Fibroblast of skin of right biceps (primary cell): ENCODE measurements at regions not wholly inside any gene's neighbourhood (a gene's known extent, or its start where the extent isn't known, plus 50 kb on each side); places are given as distances from the start of the nearest gene placed in this dataset.

Experiments
- DNase-seq: peaks from one replicate; pipeline ENCODE4 v3.0.0-alpha.2; 2013

DNA sequence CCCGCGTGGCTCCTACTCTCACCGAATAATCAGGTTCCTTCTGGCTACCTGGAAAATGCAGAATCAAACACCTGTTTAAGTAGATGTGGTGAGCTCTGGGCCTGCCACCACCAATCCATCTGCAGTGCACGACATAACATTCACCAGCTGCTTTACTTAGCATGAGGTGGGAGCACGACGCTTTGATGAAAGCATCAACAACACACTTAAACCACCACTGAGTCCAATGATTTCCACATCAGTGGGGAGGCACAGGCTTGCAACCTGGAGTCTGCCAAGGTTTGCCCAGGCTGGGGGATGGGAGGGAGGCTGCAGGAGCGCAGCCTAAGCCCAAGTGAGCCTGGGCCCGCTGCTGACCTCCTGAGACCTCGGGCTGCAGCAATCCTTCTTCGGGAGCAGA, 415.5 kb downstream of the MEIS1 start:
- DNase-seq, result no peak

DNA sequence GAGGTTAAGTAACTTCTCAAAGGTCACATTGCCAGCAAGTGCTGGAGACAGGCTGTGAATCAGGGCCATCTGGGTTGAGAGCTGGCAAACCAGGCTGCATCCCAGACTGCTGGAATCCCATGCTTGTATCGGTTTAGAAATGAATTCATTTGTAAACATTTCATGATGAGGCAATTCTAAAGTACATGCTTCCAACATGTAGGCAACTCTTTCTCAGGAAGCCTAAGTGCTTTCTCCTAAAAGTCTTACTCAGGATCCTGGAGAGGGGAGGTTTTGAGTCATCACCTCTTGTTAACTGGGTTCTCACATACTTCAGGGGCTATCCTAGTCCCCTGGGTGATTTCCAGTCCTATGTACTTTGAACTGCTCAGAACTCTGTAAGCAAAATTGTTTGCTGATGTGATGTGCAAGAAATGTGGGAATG, 416.5 kb downstream of the MEIS1 start:
- peak; percentile 95 for DNase-seq

DNA sequence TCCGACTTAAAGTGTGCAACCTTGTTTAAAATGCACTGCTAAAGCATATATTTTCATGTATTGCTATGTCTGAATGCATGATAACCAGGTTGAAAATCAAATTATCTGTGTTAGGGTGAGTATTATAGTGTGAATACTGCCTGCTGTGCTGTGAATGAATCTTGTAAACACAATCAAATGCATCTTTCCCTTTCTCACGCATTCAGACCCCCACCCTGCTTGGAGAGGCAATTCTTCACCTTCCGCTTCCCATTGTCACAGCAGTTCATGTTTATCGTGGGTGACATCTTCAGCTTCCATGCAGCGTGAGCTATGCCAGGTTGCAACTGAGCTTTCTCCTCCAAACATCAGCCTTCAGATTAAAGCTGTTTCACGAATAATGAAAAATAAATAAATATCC, 418.0 kb downstream of the MEIS1 start:
- DNase-seq, result no peak

DNA sequence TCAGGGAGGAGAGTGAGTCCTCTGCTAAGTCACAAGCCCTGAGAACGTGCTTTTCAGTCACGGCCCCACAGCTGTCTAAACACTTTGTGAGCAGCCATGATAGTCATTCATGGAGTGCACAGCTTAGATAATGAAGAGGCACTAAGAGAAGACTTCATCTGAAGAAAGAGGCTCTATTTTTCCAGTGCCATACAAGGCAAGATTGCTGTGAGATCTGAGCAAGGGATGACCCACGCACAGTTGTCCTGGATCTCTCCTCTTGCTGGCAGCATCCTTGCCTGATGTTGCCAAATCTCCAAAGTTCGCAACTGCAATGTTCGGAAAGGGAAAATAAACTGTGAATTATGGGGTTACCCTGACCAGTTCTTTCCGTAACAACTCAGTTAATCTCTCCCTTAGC, 418.7 kb downstream of the MEIS1 start:
- DNase-seq, result no peak

DNA sequence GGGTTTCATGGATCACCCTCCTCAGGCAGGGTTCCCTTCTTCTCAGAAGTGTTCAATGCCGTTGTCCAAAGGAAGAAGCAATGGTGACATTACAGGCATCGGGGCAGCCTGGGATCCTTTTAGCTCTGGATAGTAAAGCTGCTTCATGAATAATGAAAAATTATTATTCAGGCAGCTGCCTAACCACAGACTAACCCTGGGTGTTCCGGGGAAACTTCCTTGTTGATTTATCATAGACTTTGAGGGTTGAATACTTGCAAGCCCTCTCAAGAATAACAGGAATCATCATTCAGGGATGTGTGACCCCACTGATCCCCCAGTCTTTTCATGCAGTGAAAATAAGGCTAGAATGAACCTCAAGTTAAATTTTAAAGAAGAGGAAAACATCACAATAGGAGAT, 419.4 kb downstream of the MEIS1 start:
- DNase-seq, result peak; percentile 56

DNA sequence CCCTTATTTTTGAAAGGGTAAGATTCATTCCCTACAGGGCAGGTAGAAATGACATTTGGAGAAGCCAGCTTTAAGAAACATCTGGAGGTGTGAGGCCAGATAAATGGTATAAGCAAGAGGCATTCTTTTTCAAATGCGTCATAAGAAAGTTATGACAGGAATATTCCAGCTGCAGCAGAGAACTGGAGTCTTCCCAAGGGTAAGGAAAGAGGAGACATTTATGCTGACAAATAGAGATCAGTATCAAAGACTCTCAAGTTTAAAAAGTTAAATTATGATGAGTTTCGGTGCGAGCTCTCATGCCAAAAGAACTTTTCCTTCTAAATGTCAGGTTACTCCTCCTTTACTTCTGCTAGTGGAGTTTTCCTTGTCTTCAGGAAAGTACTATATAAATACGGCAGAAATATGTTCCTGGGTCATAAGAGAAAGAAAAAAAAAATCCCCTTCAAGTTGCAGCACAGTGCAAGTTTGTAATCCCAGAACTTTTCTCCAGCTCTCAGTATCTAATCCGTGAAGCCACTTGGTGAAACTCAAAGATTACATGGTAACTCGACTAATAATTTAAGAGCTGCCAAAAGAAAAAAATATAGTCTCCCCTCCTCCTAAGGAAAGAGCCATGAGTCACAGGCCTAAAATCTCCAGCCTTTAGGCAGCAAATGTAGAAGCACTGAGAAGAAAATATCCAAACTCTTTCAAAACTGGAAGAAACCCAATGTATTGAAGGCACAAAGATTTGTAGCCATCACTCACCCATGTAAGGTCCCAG, 428.1 kb downstream of the MEIS1 start:
- DNase-seq, result peak; percentile 88

DNA sequence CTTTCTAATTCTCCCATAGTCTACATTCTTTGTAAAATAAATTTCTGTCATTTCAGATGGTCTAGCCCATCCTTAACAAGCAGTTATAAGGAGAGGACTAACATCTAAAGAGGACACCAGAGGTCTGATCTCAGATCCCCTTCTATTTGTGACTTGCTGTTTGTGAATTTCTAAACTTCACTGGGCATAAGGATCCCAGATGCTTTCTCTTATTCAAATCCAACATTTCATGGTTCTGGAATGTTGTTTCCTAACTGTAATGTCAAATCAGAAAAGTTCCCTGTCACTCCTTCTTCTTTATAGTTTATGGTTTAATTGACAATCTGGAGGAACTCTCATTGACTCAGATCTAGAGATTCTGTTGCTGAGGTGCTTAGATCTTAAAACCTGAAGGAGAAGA, 430.2 kb downstream of the MEIS1 start:
- peak; percentile 37 for DNase-seq

DNA sequence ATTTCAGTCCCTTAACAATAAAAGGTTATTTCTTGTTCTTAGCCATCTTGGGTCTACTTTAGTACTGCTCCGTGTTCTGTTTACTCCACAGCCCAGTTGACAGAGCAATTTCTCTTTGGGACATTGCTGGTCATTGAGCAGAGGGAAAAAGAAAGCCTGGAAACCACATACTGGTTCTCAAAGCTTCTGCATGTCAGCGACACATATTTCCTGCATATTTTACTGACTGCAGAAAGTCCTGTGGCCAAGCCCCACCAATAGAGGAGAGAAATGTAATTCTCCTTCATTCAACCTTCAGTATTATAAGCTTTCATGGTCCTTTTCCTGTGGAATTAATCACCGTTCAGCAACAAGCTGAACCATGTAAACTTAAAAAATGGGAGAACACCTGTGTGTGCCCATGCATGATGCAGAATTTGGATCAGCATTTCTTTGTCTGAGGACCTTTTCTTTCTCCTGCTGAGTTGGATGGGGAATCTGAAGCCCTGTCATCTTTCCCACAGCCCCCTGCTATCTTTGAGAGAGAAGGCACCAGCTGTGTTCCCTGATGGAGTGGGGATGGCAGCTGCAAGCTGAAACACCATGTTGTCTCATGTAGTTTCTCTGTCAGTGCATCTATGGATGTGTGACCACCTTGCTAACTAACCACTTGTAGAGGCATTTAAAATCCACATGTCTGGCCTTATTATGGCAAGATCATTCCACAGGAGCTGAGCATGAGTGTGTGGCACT, 431.6 kb downstream of the MEIS1 start:
- peak; percentile 67 for DNase-seq

DNA sequence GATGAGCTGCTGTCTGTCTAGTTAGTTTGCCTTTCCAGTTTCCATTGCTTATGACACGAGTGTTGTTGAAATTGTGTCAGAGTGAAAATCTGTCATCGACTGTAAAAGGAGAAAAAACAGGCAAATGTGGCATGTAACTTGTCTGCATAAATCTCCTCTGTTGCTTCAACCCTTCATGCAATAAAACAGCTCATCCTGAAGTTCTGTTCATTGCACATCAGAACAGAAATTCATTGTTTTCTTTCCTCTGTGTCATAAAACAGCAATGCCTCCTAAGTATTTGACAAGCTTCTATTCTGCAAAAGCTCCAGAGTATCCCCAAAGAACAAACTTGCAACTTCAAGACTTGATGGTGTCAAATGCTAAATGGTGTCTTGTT, 432.1 kb downstream of the MEIS1 start:
- DNase-seq, result peak; percentile 57

DNA sequence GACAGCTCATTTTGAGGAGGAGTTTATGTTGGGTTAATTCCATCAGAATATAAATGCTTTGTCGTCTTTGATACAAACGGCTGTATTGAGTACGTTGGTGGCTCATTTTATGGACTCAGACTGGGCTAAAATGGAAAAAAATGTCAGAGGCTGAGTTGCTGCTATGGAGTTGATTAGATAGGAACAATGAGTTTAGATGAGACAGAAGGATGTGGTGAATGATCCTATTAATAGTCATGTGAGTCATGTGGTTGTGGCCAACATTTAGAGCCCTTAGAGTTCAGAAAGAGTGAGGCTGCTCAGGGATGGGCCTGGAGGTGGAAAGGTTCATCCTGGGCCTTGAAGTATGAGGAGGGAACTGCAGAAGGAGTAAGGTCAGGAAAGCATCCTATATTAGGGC, 434.2 kb downstream of the MEIS1 start:
- peak; percentile 78 for DNase-seq

DNA sequence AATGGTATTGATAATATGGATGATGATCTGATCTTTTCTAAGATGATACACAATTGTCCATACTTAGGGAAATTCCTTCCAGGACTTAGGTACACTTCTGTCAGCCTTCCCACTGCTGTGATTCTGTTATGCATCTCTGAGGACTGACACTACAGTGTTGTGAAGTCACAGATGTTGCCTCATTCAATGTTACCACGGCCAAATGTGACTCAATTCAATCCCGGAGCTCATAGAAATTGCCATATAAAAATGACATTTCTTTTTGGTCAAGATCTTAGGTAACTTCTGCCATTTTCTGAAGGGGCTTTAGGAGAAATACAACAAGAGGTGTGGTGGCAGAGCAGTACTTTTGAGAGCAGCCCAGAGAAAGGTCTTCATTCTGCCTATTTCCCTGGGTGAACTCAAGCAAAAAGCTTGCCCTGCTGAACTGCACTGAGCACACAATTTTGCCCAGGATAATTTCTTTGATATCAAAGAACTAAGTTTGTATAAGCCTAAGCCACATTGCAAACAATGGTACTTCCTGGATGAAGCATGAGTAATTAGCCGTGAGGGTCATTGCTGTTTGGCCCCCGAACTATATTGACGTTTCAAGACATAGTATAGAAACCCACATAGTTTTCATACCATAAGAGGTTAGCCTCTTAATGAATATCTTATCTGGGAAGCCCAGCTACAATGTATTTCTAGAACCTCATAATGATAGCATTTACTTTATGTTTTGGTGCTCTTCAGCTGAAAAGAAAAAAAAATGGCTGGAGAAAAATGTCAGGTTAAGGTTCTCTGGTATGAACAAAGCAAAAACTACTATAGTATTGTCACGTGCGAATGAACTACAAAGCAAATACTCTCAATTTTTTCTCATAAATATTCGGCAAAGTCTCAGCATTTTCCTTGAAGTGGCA, 437.4 kb downstream of the MEIS1 start:
- DNase-seq, result peak; percentile 69

DNA sequence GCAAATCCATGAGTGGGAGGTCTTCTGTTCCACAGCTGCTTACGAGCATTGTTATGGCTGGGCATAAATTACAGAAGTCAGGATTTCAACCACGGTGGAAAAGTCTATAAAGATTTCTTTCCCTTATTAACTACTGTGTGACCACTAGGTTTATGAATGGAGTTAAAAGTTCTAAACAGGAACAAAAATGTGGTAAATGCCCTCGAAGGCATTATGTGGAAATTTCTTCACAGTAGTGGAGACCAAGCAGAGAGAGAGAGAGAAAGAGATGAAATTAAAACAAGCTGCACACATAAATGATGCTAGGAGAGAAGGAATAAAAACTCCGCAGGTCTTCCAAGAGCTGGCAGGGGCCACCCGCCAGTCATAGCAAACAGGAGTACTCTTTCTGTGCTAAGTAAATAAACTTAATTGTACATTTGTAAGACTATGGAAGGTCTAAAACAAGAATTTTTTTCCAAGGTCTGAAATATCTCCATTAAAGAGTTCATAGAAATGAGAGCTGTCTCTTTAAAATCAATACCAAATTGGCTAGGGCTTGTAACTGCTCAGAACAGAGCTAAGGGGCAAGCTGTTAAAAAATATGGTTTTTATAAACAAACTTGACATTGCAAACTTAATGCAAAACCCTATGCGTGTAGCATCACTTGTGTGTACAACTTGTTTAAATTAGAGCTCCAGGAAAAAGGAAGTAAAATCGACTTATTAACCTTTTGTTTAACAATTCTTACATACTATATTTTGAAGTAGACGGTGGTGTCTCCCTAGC, 438.2 kb downstream of the MEIS1 start:
- DNase-seq, result no peak

DNA sequence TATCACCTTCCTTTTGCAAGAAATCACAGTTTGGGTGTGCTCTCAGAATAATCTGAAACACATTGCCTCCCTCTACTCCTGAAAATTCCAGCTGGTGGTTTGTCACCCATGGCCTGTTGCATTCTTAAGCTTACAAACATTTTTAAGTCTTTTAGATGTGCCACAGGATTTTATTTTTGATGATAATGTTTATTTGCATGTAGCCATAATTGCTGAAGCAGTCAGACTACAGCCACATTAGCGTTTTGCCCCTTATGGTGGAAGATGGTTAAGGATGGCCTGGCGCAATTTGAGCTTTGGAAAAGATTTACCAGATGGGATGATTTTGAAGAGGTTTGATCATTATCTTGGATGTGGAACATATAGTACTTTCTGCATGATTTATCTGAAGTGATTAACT, 439.5 kb downstream of the MEIS1 start:
- DNase-seq, result peak; percentile 82

DNA sequence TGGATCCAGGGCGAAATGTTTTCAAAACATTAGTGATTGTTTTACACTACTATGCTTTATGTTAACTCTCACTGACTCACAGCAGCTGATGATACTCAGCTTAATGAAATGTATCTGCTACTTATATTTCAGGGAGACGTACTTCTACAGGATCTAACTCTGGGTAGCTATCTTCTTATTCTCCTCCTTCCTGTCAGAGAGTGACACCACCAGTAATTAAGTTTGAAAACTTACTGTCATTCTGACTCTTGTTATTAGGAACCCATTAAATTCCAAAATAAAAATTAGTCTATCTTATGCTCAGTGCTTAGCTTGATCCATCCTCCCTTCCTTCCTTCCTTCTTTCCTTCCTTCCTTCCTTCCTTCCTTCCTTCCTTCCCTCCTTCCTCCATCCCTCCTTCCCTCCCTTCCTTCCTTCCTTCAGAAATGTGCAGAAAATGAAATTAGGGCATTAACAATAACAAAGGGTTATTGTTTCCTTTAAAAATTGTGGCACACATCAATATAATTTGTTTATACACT, 441.1 kb downstream of the MEIS1 start:
- no peak for DNase-seq

DNA sequence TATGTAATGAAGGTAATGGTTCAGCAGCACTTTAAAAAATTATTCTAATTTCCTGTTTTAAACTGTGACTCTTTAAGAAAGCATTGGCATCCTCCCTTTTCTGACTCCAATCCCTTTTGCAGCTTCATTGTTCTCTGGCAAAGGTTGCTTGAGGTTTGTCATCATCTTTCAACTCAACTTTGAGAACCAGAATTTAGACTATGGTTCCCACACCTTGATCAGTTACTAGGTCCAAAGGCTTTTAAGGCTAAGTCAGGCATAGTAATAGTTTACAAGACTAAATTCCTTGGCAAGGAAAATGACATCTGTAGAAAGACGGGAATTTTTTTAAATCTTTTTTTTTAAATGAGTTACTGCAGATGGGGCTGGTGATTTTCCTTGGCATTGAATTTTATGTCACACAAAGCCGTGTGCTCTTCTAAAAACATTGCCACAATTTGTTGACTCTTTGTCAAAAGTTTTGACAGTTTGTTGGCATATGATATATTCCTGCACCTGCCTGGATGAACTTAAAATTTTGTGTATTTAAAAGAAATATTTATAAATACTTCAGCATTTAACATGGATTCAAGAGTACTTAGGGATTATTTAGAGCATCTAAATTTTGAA, 451.0 kb downstream of the MEIS1 start:
- no peak for DNase-seq

DNA sequence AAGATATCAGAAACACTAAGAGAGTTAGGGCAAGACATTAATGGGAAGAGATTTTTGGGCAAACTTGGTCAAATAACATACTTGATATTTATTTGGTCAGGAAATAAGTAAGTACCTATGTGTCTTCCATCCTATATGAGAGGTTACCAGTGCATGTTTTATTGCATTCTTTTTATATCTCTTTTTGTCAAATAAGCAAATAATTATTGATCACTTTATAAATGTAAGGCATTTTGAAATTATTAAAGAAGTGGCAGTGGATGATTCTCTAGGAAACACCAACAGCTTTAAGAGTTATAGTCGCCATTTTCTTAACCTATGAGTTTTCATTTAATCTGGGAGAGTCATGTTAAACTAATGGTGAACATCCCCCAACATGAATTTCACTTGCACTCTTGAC, 453.3 kb downstream of the MEIS1 start:
- no peak for DNase-seq

DNA sequence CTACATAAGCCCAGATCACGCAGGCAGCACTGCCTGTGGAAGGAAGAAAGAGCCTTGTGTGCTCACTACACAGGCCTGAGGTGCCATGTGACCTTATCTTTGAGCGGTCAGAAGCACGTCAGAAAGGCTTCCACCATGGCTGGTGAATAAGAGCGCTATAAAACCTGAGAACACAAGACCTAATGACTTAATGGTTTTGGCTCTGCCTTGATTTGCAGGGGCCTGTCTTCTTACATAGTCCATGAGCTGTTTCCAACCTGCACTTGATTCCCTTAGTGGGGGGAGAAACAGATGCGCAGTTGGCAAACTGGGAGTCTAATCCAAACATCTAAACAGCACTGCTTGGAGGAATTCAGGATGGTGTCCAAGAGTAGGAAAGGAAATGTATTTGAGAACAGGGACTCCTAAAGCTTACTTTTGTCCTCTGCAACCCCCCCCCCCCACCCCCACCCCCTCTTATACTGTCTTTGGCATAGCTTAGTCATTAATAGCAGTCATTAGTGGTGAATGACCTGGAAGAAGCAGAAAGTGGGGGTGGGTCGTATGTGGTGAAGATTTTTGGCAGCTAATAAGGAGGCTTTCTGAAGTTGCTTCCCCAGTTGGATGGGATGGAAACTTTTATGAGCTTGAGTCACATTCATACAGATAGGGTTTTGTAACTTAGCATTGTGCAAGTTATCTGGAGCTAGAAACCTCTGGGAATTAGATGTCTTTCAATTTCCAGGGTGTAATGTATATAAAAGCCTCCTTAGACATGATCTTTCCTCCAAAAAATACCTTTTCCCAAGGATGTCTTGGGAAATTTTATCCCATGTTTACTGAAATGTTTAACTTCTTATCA, 454.1 kb downstream of the MEIS1 start:
- DNase-seq, result peak; percentile 99

DNA sequence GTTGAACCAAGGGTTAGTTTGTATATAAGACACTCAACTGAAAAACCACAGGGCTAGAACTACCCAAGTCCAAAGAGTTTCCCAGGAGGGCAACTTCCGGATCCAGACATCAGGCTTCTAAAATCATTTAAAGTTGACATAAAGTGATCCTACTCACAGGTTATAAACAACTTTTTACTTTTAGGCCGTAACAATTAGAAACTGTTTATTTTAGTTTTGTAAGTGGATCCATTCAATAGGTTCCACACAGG, 454.6 kb downstream of the MEIS1 start:
- DNase-seq, result no peak

DNA sequence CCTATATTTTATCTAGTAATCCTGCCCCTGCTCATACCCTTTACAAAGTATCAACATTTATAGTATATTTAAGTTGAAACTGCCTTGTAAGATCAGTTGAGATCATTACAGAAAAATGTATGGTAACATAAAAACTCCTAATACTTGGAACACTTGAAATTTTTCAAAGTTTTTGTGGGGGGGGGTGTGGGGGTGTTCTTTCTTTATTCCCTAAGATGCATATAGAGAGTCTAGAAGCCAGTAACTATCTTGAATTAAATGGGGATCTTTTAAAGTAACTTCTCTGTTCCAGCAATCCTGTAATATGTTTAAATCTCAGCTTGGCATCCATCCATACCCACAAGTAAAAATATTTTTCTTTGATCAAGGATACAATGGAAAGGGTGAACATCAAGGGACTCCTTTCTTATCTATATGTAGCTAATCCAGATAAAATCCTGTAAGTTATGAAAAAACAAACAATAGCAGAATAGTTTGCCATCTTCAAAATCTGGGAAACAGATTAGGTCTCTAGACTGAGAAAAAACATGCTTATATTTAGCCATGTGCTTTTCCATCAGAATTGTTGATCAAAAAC, 455.3 kb downstream of the MEIS1 start:
- peak; percentile 56 for DNase-seq

DNA sequence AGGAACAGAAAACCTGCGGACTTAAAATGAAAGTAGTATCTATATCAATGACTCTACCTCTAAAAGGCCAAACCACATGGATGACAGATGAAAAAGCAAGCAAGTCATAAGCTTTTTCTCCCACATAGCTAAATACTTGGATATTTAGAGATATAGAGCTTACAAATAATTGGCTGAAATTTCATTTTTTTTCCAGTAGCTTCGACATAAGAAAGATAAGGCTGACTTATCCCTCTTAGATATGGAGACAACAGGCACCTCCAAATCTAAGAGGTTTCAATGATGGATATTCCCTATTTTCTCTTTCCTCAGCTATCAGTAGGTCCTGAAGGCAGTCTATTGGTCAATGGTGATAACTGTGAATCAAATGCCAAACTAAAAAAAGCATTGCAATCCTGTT, 460.3 kb downstream of the MEIS1 start:
- no peak for DNase-seq

DNA sequence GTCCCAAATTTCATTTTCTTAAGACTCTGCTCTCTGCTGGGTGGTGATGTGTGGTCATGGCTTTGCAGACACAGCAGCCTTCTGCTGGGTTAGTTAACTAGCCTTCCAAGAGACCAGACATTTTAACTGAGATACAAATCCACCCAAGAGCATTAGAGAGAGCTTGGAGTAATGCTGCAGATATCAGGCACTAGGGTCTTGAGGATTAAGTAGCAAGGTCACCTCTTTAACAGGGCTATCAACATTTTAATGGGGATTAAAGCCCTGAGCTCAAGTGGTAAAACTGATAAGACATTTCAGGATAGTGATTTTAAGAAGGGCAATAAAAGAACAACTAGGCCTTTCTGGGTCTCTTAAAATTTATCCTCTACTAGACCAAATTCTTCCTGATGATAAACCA, 461.2 kb downstream of the MEIS1 start:
- no peak for DNase-seq
